ENCODE measurements at regions not wholly inside any gene's neighbourhood (a gene's known extent, or its start where the extent isn't known, plus 50 kb on each side); places are given as distances from the start of the nearest gene placed in this dataset.

DNA sequence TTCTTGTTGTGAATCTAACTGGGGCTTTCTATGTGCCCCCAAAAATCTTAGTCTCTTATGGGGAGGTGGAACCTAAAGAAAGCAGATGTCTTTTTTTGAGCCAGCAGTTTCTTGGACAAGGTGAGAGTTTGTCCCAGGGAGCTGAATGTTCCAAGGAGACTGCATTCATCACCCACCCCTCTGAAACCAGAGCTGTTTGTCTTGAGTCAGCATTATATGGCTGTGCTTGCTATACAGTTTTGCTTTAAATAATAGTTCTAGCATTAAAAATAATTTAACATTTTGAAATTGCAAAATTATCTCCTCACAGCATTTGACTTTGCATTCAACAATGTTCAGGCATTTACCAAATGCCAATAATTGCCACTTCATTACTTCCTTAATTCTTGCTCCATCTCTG lies 813.3 kb downstream of the BCL11B start:
- Histone ChIP-seq H3K4me3 (ENCODE audit: low read length in 3 of 3) (no peak overlapping the region), H3K27me3 (ENCODE audit: control insufficient read depth in 3 of 3, insufficient read depth in 3 of 3, low read length in 3 of 3) (no peaks in the 10 kb centered on the region), H3K9ac (ENCODE audit: low read depth in 1 of 3, low read length in 3 of 3) (no peak overlapping the region), H3K9me3 (ENCODE audit: control insufficient read depth in 3 of 3, low read length in 3 of 3) (no peaks in the 10 kb centered on the region), H3K36me3 (ENCODE audit: control insufficient read depth in 3 of 3, insufficient read depth in 3 of 3, low read length in 3 of 3) (no peaks in the 10 kb centered on the region), H3K4me1 (ENCODE audit: control insufficient read depth in 3 of 3, insufficient read depth in 3 of 3, low read length in 3 of 3) (no peaks in the 10 kb centered on the region), H3K27ac (ENCODE audit: low read depth, low read length) (no peak overlapping the region)

GRCh38 chr14:98462908-98463307 lies 809.1 kb downstream of the BCL11B start:
- H3K4me3 ChIP-seq (ENCODE audit: low read length in 3 of 3), result no peak overlapping the region
- H3K9me3 ChIP-seq (ENCODE audit: control insufficient read depth in 3 of 3, low read length in 3 of 3), result no peaks in the 10 kb centered on the region
- peaks cover 0 to 3% (median 0%) of the 10 kb centered on the region in 3 donors for H3K27me3 ChIP-seq (ENCODE audit: control insufficient read depth in 3 of 3, insufficient read depth in 3 of 3, low read length in 3 of 3)
- no peaks in the 10 kb centered on the region for H3K36me3 ChIP-seq (ENCODE audit: control insufficient read depth in 3 of 3, insufficient read depth in 3 of 3, low read length in 3 of 3)
- no peak overlapping the region for H3K9ac ChIP-seq (ENCODE audit: low read depth in 1 of 3, low read length in 3 of 3)
- H3K27ac ChIP-seq (ENCODE audit: low read depth, low read length), result no peak overlapping the region
- H3K4me1 ChIP-seq (ENCODE audit: control insufficient read depth in 3 of 3, insufficient read depth in 3 of 3, low read length in 3 of 3), result no peaks in the 10 kb centered on the region

GRCh38 chr14:98466807-98467206 lies 805.2 kb downstream of the BCL11B start:
- Histone ChIP-seq H3K9me3 (ENCODE audit: control insufficient read depth in 3 of 3, low read length in 3 of 3) (no peaks in the 10 kb centered on the region), H3K4me1 (ENCODE audit: control insufficient read depth in 3 of 3, insufficient read depth in 3 of 3, low read length in 3 of 3) (no peaks in the 10 kb centered on the region), H3K27me3 (ENCODE audit: control insufficient read depth in 3 of 3, insufficient read depth in 3 of 3, low read length in 3 of 3) (peaks cover 0 to 3% (median 0%) of the 10 kb centered on the region in 3 donors), H3K4me3 (ENCODE audit: low read length in 3 of 3) (no peak overlapping the region), H3K9ac (ENCODE audit: low read depth in 1 of 3, low read length in 3 of 3) (no peak overlapping the region), H3K27ac (ENCODE audit: low read depth, low read length) (no peak overlapping the region), H3K36me3 (ENCODE audit: control insufficient read depth in 3 of 3, insufficient read depth in 3 of 3, low read length in 3 of 3) (no peaks in the 10 kb centered on the region)

GRCh38 chr14:98470663-98471062 lies 801.3 kb downstream of the BCL11B start:
- H3K27ac ChIP-seq (ENCODE audit: low read depth, low read length), result no peak overlapping the region
- H3K27me3 ChIP-seq (ENCODE audit: control insufficient read depth in 3 of 3, insufficient read depth in 3 of 3, low read length in 3 of 3), result peaks cover 0 to 3% (median 0%) of the 10 kb centered on the region in 3 donors
- no peaks in the 10 kb centered on the region for H3K9me3 ChIP-seq (ENCODE audit: control insufficient read depth in 3 of 3, low read length in 3 of 3)
- no peaks in the 10 kb centered on the region for H3K36me3 ChIP-seq (ENCODE audit: control insufficient read depth in 3 of 3, insufficient read depth in 3 of 3, low read length in 3 of 3)
- no peak overlapping the region for H3K9ac ChIP-seq (ENCODE audit: low read depth in 1 of 3, low read length in 3 of 3)
- H3K4me1 ChIP-seq (ENCODE audit: control insufficient read depth in 3 of 3, insufficient read depth in 3 of 3, low read length in 3 of 3), result no peaks in the 10 kb centered on the region
- H3K4me3 ChIP-seq (ENCODE audit: low read length in 3 of 3), result no peak overlapping the region

- Histone ChIP-seq H3K27ac (ENCODE audit: low read depth, low read length) (no peak overlapping the region), H3K36me3 (ENCODE audit: control insufficient read depth in 3 of 3, insufficient read depth in 3 of 3, low read length in 3 of 3) (no peaks in the 10 kb centered on the region), H3K27me3 (ENCODE audit: control insufficient read depth in 3 of 3, insufficient read depth in 3 of 3, low read length in 3 of 3) (no peaks in the 10 kb centered on the region), H3K4me3 (ENCODE audit: low read length in 3 of 3) (no peak overlapping the region), H3K9ac (ENCODE audit: low read depth in 1 of 3, low read length in 3 of 3) (no peak overlapping the region), H3K9me3 (ENCODE audit: control insufficient read depth in 3 of 3, low read length in 3 of 3) (no peaks in the 10 kb centered on the region), H3K4me1 (ENCODE audit: control insufficient read depth in 3 of 3, insufficient read depth in 3 of 3, low read length in 3 of 3) (no peaks in the 10 kb centered on the region)
Observed at GRCh38 chr14:98474900-98475299, 797.1 kb downstream of the BCL11B start.

DNA sequence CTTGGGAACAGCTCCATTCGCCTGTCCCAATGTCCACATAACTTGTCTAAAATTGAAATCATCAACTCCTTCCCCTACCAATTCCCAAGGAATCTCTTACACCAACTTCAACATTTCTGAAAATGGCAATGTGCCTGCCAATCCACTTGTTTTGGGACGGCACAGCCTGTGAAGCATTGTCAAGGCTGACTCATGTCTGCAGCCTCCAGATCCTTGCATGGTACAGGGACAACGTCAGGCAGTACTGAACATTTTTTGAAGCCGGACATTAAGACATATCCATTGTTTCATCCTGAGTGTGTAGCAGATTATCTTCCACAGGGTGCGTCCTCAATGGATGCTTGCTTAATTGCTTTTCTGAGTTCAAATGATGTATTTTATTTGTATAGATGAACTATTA lies 794.1 kb downstream of the BCL11B start:
- Histone ChIP-seq H3K9ac (ENCODE audit: low read depth in 1 of 3, low read length in 3 of 3) (no peak overlapping the region), H3K27me3 (ENCODE audit: control insufficient read depth in 3 of 3, insufficient read depth in 3 of 3, low read length in 3 of 3) (no peaks in the 10 kb centered on the region), H3K4me1 (ENCODE audit: control insufficient read depth in 3 of 3, insufficient read depth in 3 of 3, low read length in 3 of 3) (no peaks in the 10 kb centered on the region), H3K9me3 (ENCODE audit: control insufficient read depth in 3 of 3, low read length in 3 of 3) (no peaks in the 10 kb centered on the region), H3K36me3 (ENCODE audit: control insufficient read depth in 3 of 3, insufficient read depth in 3 of 3, low read length in 3 of 3) (no peaks in the 10 kb centered on the region), H3K27ac (ENCODE audit: low read depth, low read length) (no peak overlapping the region), H3K4me3 (ENCODE audit: low read length in 3 of 3) (no peak overlapping the region)

- Histone ChIP-seq H3K4me1 (ENCODE audit: control insufficient read depth in 3 of 3, insufficient read depth in 3 of 3, low read length in 3 of 3) (no peaks in the 10 kb centered on the region), H3K27me3 (ENCODE audit: control insufficient read depth in 3 of 3, insufficient read depth in 3 of 3, low read length in 3 of 3) (no peaks in the 10 kb centered on the region), H3K9me3 (ENCODE audit: control insufficient read depth in 3 of 3, low read length in 3 of 3) (no peaks in the 10 kb centered on the region), H3K9ac (ENCODE audit: low read depth in 1 of 3, low read length in 3 of 3) (no peak overlapping the region), H3K27ac (ENCODE audit: low read depth, low read length) (no peak overlapping the region), H3K36me3 (ENCODE audit: control insufficient read depth in 3 of 3, insufficient read depth in 3 of 3, low read length in 3 of 3) (no peaks in the 10 kb centered on the region), H3K4me3 (ENCODE audit: low read length in 3 of 3) (no peak overlapping the region)
Observed at GRCh38 chr14:98489115-98489514, 782.9 kb downstream of the BCL11B start.

DNA sequence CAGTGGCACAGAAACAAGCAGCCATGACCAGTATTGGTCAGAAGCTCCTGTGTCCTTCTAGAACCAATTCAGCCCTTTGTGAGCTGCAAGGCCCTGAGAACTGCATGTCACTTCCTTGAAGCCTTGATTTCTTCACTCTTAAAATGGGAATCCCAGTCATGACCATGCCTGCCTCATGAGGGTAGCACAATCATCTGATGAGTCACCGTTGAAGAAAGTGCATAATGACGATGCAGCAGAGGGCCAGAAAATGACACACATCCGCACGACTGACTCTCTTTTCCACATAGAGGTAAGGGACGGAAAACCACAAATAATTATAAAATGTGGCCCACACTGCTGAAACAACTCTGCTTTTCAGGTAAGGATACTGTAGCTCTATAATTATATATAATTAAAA lies 777.4 kb downstream of the BCL11B start:
- Histone ChIP-seq H3K27me3 (ENCODE audit: control insufficient read depth in 3 of 3, insufficient read depth in 3 of 3, low read length in 3 of 3) (no peaks in the 10 kb centered on the region), H3K36me3 (ENCODE audit: control insufficient read depth in 3 of 3, insufficient read depth in 3 of 3, low read length in 3 of 3) (no peaks in the 10 kb centered on the region), H3K4me1 (ENCODE audit: control insufficient read depth in 3 of 3, insufficient read depth in 3 of 3, low read length in 3 of 3) (no peaks in the 10 kb centered on the region), H3K4me3 (ENCODE audit: low read length in 3 of 3) (no peak overlapping the region), H3K9me3 (ENCODE audit: control insufficient read depth in 3 of 3, low read length in 3 of 3) (no peaks in the 10 kb centered on the region), H3K27ac (ENCODE audit: low read depth, low read length) (no peak overlapping the region), H3K9ac (ENCODE audit: low read depth in 1 of 3, low read length in 3 of 3) (no peak overlapping the region)

- no peaks in the 10 kb centered on the region for H3K4me1 ChIP-seq (ENCODE audit: control insufficient read depth in 3 of 3, insufficient read depth in 3 of 3, low read length in 3 of 3)
- no peak overlapping the region for H3K4me3 ChIP-seq (ENCODE audit: low read length in 3 of 3)
- no peak overlapping the region for H3K27ac ChIP-seq (ENCODE audit: low read depth, low read length)
- no peaks in the 10 kb centered on the region for H3K27me3 ChIP-seq (ENCODE audit: control insufficient read depth in 3 of 3, insufficient read depth in 3 of 3, low read length in 3 of 3)
- no peak overlapping the region for H3K9ac ChIP-seq (ENCODE audit: low read depth in 1 of 3, low read length in 3 of 3)
- no peaks in the 10 kb centered on the region for H3K36me3 ChIP-seq (ENCODE audit: control insufficient read depth in 3 of 3, insufficient read depth in 3 of 3, low read length in 3 of 3)
- no peaks in the 10 kb centered on the region for H3K9me3 ChIP-seq (ENCODE audit: control insufficient read depth in 3 of 3, low read length in 3 of 3)
Observed at GRCh38 chr14:98498019-98498885, 773.7 kb downstream of the BCL11B start.

- H3K36me3 ChIP-seq (ENCODE audit: control insufficient read depth in 3 of 3, insufficient read depth in 3 of 3, low read length in 3 of 3), result no peaks in the 10 kb centered on the region
- no peaks in the 10 kb centered on the region for H3K9me3 ChIP-seq (ENCODE audit: control insufficient read depth in 3 of 3, low read length in 3 of 3)
- H3K4me3 ChIP-seq (ENCODE audit: low read length in 3 of 3), result no peak overlapping the region
- H3K27ac ChIP-seq (ENCODE audit: low read depth, low read length), result no peak overlapping the region
- H3K27me3 ChIP-seq (ENCODE audit: control insufficient read depth in 3 of 3, insufficient read depth in 3 of 3, low read length in 3 of 3), result no peaks in the 10 kb centered on the region
- H3K9ac ChIP-seq (ENCODE audit: low read depth in 1 of 3, low read length in 3 of 3), result no peak overlapping the region
- no peaks in the 10 kb centered on the region for H3K4me1 ChIP-seq (ENCODE audit: control insufficient read depth in 3 of 3, insufficient read depth in 3 of 3, low read length in 3 of 3)
Observed at GRCh38 chr14:98501335-98501734, 770.7 kb downstream of the BCL11B start.

All from skeletal muscle tissue (tissue), 3 donors.